OCI-LY1 (cell line): ENCODE measurements at regions not wholly inside any gene's neighbourhood (a gene's known extent, or its start where the extent isn't known, plus 50 kb on each side); places are given as distances from the start of the nearest gene placed in this dataset.

Experiments used
- H2AFZ ChIP-seq: fragments of 200-600 bp; sonication (generic), shearing (Covaris generic); 2 replicates; pipeline ENCODE4 v1.6.0; 2014; ENCODE audit warnings: antibody characterized with exemption, mild to moderate bottlenecking, low read length
- H3F3A ChIP-seq: fragments of 200-600 bp; sonication (generic), shearing (Covaris generic); 2 replicates; pipeline ENCODE4 v1.6.0; 2014; ENCODE audit warnings: mild to moderate bottlenecking, antibody characterized with exemption, low read length, moderate library complexity; ENCODE audit not compliant: insufficient read depth
- H3K27ac ChIP-seq: fragments of 200-600 bp; sonication (generic); 2 replicates; pipeline ENCODE4 v1.5.1; 2014; ENCODE audit warnings: low read length, mixed run types, mild to moderate bottlenecking, low read depth; ENCODE audit not compliant: poor library complexity, severe bottlenecking
- H3K27me3 ChIP-seq: fragments of 200-600 bp; sonication (generic); 2 replicates; pipeline ENCODE4 v1.6.0; 2014; ENCODE audit warnings: antibody characterized with exemption, mild to moderate bottlenecking, low read length, moderate library complexity; ENCODE audit not compliant: insufficient read depth
- H3K36me3 ChIP-seq: fragments of 200-600 bp; sonication (generic); 2 replicates; pipeline ENCODE4 v1.6.1; 2014; ENCODE audit warnings: mild to moderate bottlenecking, antibody characterized with exemption, low read length, moderate library complexity, mixed read lengths; ENCODE audit not compliant: insufficient read depth
- H3K4me1 ChIP-seq: fragments of 200-600 bp; sonication (generic); 2 replicates; pipeline ENCODE4 v1.5.1; 2014; ENCODE audit warnings: mild to moderate bottlenecking, low read length, moderate library complexity; ENCODE audit not compliant: insufficient read depth, severe bottlenecking
- H3K4me2 ChIP-seq: fragments of 200-600 bp; sonication (generic), shearing (Covaris generic); 2 replicates; pipeline ENCODE4 v1.6.1; 2014; ENCODE audit warnings: low read length
- H3K4me3 ChIP-seq: fragments of 200-600 bp; sonication (generic); 2 replicates; pipeline ENCODE4 v1.5.1; 2014; ENCODE audit warnings: low read length, low read depth, mild to moderate bottlenecking, mixed read lengths; ENCODE audit not compliant: poor library complexity, severe bottlenecking
- H3K79me2 ChIP-seq: fragments of 200-600 bp; shearing (Covaris generic); 2 replicates; pipeline ENCODE4 v1.6.1; 2016; ENCODE audit warnings: mixed run types, low read length, mixed read lengths; ENCODE audit not compliant: insufficient read depth
- H3K9ac ChIP-seq: fragments of 200-600 bp; sonication (generic), shearing (Covaris generic); 2 replicates; pipeline ENCODE4 v1.6.1; 2014; ENCODE audit warnings: mild to moderate bottlenecking, low read length, mixed read lengths
- H3K9me2 ChIP-seq: fragments of 200-600 bp; sonication (generic), shearing (Covaris generic); 2 replicates; pipeline ENCODE4 v1.6.1; 2014; ENCODE audit warnings: low read depth, mild to moderate bottlenecking, low read length, mixed read lengths
- H3K9me3 ChIP-seq: fragments of 200-600 bp; shearing (Covaris generic); 2 replicates; pipeline ENCODE4 v1.6.1; 2014; ENCODE audit warnings: low read length, mixed read lengths
- H4K20me1 ChIP-seq: fragments of 200-600 bp; sonication (generic), shearing (Covaris generic); 2 replicates; pipeline ENCODE4 v1.6.0; 2016; ENCODE audit warnings: mild to moderate bottlenecking, low read length; ENCODE audit not compliant: insufficient read depth
- CTCF ChIP-seq: fragments of 200-600 bp; sonication (generic), shearing (Covaris generic); IDR thresholded peaks from 2 replicates; pipeline ENCODE4 v1.5.1; 2017; ENCODE audit warnings: mild to moderate bottlenecking, antibody characterized with exemption, low read length, moderate library complexity, mixed read lengths
- EZH2 ChIP-seq: fragments of 200-600 bp; sonication (generic), shearing (Covaris generic); IDR thresholded peaks from 2 replicates; pipeline ENCODE4 v1.8.0; 2017; ENCODE audit warnings: borderline replicate concordance, mixed run types, mild to moderate bottlenecking, antibody characterized with exemption, low read length, moderate library complexity, mixed read lengths

GRCh38 chr14:54220704-54221431 lies 175.9 kb upstream of the CDKN3 start:
- H3K9me2 ChIP-seq = no peaks in the 10 kb centered on the region
- H3K9me3 ChIP-seq = no peaks in the 10 kb centered on the region
- H3F3A ChIP-seq = no peaks in the 10 kb centered on the region; the same call in 1 of the 2 replicates
- H3K4me3 ChIP-seq = no peak overlapping the region
- H3K4me1 ChIP-seq = no peaks in the 10 kb centered on the region
- H2AFZ ChIP-seq = no peak overlapping the region
- no peak overlapping the region for H3K9ac ChIP-seq
- H4K20me1 ChIP-seq = no peaks in the 10 kb centered on the region
- no peak overlapping the region for H3K27ac ChIP-seq
- no peaks in the 10 kb centered on the region for H3K27me3 ChIP-seq
- H3K36me3 ChIP-seq = no peaks in the 10 kb centered on the region
- no peak for TF ChIP-seq EZH2
- no peak for TF ChIP-seq CTCF
- H3K79me2 ChIP-seq = no peaks in the 10 kb centered on the region
- no peak overlapping the region for H3K4me2 ChIP-seq

GRCh38 chr14:54221432-54221803 lies 175.4 kb upstream of the CDKN3 start:
- H3K36me3 ChIP-seq = no peaks in the 10 kb centered on the region
- H2AFZ ChIP-seq = no peak overlapping the region
- no peaks in the 10 kb centered on the region for H3K9me2 ChIP-seq
- no peak for TF ChIP-seq EZH2
- TF ChIP-seq CTCF = no peak
- H3K4me3 ChIP-seq = no peak overlapping the region
- H3K79me2 ChIP-seq = no peaks in the 10 kb centered on the region
- H3F3A ChIP-seq = no peaks in the 10 kb centered on the region; the same call in 1 of the 2 replicates
- H3K9me3 ChIP-seq = no peaks in the 10 kb centered on the region
- H4K20me1 ChIP-seq = no peaks in the 10 kb centered on the region
- no peak overlapping the region for H3K4me2 ChIP-seq
- no peaks in the 10 kb centered on the region for H3K4me1 ChIP-seq
- H3K27me3 ChIP-seq = no peaks in the 10 kb centered on the region
- H3K27ac ChIP-seq = no peak overlapping the region
- H3K9ac ChIP-seq = no peak overlapping the region

GRCh38 chr14:54221971-54222370 lies 174.8 kb upstream of the CDKN3 start:
- H3K4me3 ChIP-seq = no peak overlapping the region
- no peaks in the 10 kb centered on the region for H3K36me3 ChIP-seq
- H4K20me1 ChIP-seq = no peaks in the 10 kb centered on the region
- no peaks in the 10 kb centered on the region for H3K4me1 ChIP-seq
- H3K79me2 ChIP-seq = no peaks in the 10 kb centered on the region
- no peak overlapping the region for H3K4me2 ChIP-seq
- H3K9me3 ChIP-seq = no peaks in the 10 kb centered on the region
- H3K27me3 ChIP-seq = no peaks in the 10 kb centered on the region
- no peak overlapping the region for H3K9ac ChIP-seq
- H3K9me2 ChIP-seq = no peaks in the 10 kb centered on the region
- no peak for TF ChIP-seq CTCF
- TF ChIP-seq EZH2 = no peak
- H3K27ac ChIP-seq = no peak overlapping the region
- no peak overlapping the region for H2AFZ ChIP-seq
- H3F3A ChIP-seq = no peaks in the 10 kb centered on the region; the same call in 1 of the 2 replicates
